Hepatocyte (in vitro differentiated cells): ENCODE measurements at regions not wholly inside any gene's neighbourhood (a gene's known extent, or its start where the extent isn't known, plus 50 kb on each side); places are given as distances from the start of the nearest gene placed in this dataset.

Source experiments
- EZH2 ChIP-seq: fragments of 200-600 bp; sonication (generic); IDR thresholded peaks from 2 replicates; pipeline ENCODE4 v1.6.1; 2016; ENCODE audit warnings: antibody characterized with exemption, mild to moderate bottlenecking, borderline replicate concordance
- TF ChIP-seq, protein P1 (sequence below): fragments of 200-600 bp; sonication (generic); IDR thresholded peaks from 2 replicates; pipeline ENCODE4 v1.5.1; 2016; ENCODE audit warnings: antibody characterized with exemption, mild to moderate bottlenecking; ENCODE audit not compliant: poor library complexity

- TF ChIP-seq EZH2: no peak
- TF ChIP-seq, protein P1, sequence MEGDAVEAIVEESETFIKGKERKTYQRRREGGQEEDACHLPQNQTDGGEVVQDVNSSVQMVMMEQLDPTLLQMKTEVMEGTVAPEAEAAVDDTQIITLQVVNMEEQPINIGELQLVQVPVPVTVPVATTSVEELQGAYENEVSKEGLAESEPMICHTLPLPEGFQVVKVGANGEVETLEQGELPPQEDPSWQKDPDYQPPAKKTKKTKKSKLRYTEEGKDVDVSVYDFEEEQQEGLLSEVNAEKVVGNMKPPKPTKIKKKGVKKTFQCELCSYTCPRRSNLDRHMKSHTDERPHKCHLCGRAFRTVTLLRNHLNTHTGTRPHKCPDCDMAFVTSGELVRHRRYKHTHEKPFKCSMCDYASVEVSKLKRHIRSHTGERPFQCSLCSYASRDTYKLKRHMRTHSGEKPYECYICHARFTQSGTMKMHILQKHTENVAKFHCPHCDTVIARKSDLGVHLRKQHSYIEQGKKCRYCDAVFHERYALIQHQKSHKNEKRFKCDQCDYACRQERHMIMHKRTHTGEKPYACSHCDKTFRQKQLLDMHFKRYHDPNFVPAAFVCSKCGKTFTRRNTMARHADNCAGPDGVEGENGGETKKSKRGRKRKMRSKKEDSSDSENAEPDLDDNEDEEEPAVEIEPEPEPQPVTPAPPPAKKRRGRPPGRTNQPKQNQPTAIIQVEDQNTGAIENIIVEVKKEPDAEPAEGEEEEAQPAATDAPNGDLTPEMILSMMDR: no peak
Measured at GRCh38 chr22:22374163-22374562, 129.6 kb downstream of the VPREB1 start.
